Ecto neural progenitor cell (in vitro differentiated cells): ENCODE measurements at regions not wholly inside any gene's neighbourhood (a gene's known extent, or its start where the extent isn't known, plus 50 kb on each side); places are given as distances from the start of the nearest gene placed in this dataset.

Experiments
- DNase-seq: peaks from one replicate; pipeline ENCODE4 v3.0.0-alpha.2; 2018; ENCODE audit warnings: low spot score

DNA sequence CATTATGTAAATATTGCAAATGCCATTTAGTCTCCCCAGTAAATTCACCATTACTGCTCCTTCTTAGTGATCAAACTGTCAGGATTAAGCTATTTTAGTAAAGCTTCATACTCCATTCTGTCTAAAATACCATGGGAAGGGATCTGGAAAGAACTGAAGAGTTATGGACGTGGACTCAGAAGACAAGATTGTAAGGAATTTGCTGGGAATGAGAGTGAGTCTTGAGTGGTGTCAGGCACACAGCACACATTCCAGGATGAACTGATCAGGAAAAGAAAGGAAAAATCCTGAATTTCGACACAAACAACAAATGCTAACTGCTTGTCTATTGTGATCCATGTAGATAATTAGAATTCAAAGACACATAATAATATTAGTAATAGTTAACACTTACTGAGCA is 311.0 kb downstream of the CENPC start:
- DNase-seq, result no peak

DNA sequence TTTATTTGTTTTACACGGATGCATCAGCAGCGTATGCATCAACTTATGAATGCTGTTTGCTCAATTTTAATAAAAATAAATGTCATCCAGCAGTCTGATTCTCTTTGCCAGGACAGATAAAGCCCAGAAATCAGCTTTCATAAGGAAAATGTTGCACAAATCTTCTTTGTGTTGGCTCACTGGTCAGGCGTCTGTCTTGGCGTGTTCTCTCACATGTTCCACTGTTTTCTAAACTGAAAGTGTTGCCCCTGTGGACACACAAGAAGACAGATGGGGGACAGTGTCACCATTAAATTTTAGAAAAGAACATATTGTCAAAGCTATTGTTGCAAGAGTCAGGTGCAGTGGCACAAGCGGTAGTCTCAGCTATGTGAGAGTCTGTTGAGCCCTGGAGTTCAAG is 316.2 kb downstream of the CENPC start:
- DNase-seq, result no peak

DNA sequence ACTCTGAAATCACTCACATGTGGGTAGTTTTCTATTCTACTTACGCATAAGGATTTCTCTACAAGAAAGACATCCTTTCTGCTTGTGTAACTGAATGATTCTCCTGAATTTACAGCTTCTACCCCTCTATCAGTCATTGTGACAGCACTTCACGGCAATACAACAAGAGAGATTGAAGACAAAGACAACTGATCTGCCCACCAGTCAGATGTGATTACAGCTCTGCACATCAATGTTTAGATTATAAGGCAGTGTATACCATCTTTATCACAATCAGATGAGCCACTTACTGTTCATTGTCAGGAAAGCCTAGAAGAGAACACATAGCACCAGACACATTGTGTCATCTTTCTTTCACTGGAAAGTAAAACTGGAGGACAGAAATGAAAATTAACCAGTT is 324.4 kb downstream of the CENPC start:
- no peak for DNase-seq

DNA sequence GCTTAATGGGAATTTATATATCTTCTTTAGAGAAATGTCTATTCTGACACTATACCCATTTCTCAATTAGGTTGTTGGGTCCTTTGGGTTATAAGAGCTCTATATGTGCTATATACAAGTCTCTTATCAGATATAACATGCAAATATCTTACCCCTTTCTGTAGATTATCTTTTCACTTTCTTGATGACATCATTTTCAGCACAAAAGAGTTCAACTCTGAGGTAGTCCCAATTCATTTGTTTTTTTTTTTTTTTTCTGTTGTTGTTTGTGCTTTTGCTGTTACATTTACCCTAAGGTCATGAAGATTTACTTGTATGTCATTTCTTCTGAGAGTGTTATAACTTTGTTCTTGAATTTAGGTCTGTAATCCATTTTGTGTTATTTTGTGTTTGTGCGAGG is 326.4 kb downstream of the CENPC start:
- no peak for DNase-seq

DNA sequence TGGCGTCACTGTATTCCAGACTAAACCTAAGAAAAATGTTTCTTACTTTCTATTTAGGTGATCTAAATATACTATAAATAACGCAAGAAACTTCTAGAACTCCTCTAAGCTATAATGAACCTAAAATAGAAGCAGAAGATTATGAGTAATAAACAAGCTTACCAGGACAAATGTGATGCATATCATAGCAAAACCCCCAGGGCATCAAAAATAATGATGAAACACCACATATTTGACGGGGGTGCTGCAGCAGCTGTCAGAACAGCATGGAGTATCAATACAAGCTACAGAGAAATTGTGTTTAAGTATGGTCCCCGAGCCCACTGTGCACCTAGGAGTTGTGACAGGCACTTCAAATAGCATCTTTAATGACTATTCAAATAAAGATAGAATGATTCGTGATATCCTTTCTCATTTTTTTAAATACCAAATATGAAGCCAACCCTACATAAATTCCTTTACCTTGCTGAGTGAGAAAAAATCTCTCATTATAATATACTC is 337.3 kb downstream of the CENPC start:
- no peak for DNase-seq

DNA sequence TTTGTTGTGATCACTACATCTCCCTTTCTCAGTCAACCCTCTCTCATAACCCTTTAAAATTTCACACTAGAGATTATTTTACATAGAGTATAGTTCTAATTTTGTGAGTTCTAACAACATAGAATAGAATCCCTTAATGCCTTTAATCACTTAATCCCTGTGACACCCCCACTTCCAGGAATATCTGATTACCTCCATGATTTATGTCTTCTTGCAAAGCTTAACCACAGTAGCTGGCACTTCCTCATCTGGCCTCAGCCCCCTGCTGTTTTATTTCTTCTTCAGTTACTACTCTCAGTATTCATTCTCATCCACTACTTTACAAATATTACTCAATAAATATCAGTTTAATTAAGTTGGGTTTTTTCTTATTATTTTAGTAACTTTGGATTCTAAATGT is 340.9 kb downstream of the CENPC start:
- no peak for DNase-seq

DNA sequence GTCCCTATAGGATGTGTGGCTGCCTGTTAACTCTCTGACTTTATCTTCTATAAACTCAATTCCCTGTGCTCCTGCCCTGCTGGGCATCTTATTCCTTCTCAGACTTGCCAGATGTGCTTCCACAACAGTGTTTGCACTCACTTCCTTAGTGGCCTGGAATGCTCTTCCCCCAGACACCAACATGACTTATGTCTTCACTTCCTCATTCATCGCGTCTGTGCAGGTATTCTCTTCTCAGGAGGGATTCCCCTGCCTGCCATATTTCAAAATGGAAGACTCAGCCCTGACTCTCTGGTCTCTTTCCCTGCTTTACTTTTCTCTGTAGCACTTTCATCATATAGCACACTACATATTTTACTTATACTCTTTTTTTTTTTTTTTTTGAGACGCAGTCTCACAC is 344.0 kb downstream of the CENPC start:
- DNase-seq, result no peak

DNA sequence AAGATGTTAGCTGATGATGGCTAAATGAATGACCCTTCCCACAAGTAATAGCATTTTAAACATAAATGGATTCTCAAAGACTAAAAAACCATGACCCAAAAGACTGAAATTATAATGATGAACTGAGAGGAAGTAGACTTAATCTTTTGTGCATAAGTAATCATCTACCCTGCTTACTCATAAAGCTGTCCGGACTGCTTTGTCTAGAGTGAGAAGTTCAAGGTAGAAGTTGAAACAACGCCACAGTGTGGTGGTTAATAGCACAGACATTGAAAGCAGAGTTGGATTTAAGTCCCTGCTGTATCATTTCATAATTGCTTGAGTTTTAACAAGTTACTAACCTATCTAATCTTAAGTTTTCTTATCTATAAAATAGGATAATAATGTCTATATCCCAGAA is 346.6 kb downstream of the CENPC start:
- no peak for DNase-seq

DNA sequence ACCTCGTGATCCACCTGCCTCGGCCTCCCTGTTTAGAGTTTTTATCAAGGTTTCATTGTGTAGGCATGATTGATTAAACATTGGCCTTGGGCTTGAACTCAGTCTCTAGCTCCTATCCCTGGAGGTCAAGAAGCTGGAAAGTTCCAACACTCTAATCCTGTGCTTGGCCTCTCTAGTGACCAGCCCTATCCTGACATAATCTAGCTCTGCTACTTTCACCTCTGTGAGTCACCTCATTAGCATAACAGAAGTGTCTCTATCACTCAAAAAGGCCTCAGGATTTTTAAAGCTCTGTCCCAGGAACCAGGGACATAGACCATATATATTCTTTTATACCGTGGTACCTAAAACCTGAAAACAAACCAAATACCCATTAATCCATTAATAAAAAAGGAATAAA is 377.5 kb downstream of the CENPC start:
- no peak for DNase-seq

DNA sequence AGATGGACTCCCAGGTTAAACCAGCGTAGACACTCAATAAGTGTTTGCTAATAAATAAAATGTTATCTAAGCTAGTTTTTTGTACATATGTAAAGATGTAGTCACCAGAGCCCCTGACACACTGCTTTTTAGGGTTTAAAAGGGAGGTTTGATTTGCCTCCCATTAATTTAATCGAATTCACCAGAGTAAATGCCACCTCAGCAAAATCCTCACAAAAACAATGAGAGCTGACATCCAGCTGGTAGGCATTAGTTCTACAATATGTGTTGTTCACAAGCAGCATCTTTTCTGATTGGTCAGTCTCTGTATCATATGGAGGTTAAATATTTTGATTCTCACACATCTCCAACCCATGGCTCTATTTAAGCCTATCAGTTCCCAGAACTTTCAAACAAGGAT is 382.6 kb downstream of the CENPC start:
- no peak for DNase-seq

DNA sequence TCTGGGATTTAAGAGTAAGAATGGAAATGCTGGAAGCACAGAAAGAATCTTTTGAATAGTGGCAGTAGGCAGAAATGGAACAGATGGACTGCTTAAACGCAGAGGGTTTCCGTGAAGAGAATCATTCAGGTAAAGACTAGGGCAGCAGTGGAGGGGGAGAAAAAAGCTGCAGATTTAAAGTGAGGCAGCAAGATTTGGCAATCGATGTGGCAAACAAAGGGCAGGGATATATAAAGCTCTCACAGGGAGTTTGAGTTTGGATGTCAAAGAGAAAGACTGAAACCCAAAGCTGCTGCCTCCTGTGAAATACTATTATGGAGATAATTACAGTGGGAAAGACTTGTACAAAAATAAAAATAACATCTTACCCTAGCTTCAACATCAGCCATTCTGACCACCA is 384.0 kb downstream of the CENPC start:
- DNase-seq, result no peak

DNA sequence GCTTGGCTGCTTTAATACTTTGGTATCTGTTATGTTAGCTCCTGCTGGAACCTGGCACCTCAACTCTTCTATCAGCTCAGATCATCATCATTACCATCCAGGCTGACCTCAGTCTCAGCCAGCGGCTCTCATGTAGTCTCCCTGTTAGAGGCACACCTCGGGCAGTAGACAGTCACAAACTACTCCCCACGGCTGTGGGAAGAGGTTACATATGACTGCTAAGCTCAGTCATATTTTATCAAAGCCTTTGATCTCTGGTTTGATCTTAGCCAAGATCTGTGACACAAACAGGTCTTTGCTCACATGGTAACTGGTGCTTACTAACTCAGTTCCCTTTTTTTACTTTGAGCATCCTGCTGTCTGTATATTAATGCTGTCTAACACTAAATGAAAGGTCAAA is 384.9 kb downstream of the CENPC start:
- DNase-seq, result no peak

DNA sequence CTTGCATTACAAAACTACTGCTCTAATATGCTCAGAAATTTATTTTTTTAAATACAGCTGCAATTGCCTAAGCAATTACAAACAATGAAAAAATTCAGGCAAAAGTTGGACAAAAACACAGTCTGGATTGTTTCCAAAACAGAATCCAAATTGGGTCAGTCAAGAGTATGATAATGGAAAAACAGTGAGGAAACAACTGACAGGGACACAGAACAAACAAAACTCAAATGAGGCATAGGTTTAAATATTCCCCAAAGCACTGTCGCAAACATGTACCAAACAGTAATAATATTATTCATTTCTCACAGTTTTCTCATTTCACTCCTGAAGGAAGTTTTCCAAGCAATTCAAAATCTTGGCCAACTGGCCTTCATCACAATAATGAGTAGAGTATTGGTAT is 386.6 kb downstream of the CENPC start:
- DNase-seq, result no peak

DNA sequence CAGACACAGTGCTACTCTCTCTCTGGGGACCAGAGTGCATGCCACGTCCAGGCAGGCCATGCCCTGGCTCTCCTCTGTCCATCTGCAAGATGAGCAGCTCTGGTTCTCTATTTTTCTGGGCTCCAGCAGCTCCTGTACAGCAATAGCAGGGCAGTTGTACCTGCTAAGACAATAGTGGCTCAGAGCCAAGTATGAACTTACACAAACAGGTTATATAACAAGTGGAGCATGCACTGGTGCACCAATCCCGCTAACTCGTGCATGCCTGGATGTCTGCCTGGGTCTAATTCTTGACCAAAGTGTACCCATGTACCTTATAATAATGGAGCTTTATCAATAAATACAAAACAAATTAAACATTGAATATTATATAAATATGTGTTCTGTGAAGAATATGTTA is 392.3 kb downstream of the CENPC start:
- DNase-seq, result no peak

DNA sequence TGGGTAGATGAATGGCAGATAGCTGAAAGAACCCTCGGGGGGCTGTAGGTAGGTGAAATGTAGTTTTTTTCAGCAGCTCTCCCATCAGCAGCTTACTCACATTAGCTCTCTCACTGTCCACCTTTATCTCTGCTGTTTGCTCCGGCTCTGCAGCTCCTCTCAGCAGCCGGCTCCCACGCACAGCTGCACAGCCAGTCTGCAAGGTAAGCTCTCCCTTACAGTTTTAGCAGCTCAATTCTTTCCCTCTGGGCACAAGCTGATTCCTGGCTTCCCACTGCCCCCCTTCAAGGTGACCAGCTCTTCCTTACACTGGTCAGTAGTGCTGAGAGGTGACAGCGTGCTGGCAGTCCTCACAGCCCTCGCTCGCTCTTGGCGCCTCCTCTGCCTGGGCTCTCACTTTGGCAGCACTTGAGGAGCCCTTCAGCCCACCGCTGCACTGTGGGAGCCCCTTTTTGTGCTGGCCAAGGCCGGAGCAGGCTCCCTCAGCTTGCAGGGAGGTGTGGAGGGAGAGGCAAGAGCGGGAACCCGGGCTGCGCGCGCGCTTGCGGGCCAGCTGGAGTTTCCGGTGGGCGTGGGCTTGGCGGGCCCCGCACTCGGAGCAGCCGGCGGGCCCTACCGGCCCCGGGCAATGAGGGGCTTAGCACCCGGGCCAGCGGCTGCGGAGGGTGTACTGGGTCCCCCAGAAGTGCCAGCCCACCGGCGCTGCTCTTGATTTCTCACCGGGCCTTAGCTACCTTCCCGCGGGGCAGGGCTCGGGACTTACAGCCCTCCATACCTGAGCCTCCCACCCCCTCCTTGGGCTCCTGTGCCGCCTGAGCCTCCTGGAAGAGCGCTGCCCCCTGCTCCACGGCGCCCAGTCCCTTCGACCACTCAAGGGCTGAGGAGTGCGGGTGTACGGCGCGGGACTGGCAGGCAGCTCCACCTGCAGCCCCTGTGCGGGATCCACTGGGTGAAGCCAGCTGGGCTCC is 393.6 kb downstream of the CENPC start:
- no peak for DNase-seq

DNA sequence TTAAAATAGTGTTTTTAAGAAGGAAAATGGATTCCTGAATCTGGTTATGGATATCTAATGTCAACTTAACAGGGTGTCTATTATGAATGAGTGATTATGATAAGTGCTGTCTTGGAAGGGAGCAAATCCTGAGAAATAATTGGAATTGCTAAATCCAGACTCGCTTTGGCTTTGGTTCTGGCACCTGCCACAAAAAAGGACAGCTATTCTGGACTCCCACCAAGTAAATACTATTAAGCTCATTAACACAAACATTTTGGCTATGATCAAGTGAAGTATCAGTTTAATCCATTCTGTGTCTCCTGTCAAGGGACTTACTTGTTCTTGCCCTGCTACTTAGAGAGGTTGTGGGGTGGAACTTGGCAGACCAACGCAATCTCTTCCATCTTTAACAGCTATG is 403.7 kb downstream of the CENPC start:
- no peak for DNase-seq

DNA sequence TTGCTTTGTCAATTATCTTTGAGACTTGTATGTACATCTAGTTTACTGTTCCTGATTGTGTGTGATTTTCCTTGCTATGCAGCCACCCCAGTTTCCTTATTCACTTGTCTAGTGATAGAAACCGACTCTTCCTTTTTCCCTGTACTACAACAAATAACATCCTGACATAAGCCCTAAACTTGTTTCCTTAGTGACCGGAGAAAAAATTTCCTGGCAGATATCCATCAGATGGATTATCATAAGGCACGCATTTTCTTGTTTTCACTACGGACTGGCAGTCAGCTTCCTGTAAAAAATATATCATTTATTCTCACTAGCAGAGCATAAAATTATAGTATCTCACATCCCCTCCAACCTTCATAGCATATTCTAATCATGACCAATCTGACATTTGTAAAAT is 410.7 kb downstream of the CENPC start:
- no peak for DNase-seq

DNA sequence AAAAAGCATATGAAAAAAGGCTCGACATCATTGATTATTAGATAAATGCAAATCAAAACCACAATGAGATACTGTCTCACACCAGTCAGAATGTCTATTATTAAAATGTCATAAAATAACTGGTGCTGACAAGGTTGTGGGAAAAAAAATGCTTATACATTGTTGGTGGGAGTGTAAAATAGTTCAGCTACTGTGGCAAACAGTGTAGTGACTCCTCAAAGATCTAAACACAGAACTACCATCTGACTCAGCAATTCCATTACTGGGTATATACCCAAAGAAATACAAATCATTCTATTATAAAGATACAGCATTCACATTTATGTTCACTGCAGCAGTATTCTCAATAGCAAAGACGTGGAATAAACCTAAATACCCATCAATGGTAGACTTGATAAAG is 412.1 kb downstream of the CENPC start:
- no peak for DNase-seq

DNA sequence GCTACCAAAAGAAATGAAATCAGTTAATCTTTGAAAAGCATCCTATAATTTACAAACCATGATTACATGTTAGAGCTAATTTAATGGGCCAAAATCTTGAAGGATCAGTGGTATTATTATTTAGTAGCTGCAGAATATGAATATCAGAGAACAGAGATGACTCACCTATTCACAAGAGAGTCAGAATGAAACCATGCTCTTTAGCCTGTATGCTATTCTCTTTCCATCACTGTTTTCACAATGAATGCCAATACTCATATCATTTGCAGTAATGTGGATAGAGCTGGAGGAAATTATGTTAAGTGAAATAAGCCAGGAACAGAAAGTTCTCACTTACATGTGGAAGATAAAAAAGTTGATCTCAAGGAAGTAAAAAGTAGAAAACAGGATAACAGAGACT is 414.1 kb downstream of the CENPC start:
- DNase-seq, result no peak

DNA sequence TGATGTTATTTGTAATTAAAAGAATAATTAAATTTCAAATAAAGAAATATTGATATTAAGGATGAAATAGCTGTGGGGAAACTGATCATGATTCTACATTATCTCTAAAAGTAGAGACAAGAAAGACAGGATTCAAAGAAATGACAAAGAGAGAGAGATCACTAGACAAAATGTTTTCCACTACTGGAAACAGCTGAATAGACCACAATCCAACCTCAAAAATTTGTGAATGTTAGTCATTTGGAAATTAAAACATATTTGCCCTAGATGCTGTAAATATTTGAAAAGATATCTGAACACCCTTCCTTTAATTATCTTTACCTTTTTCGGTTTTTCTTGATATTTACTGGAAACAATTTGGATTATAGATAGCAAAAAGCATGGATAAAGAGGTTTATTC is 414.9 kb downstream of the CENPC start:
- DNase-seq, result no peak

DNA sequence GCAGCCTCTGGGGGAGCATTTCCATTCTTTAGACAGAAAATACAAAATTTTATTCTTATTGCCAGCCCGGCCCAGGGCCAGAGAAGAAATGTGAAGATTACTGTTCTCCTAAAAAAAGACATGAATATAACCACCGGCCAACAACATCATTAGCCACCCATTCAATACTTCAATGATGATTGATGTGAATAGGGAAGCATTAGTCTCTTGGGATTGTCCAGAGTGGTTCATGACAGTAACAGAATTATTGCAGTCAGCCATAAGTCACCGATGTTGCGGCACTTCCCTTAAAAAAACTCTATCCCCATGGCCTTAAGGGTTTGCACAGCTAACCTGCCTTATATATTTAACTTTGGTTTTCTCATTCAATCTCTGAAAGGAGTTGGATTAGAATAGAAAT is 418.7 kb downstream of the CENPC start:
- no peak for DNase-seq

DNA sequence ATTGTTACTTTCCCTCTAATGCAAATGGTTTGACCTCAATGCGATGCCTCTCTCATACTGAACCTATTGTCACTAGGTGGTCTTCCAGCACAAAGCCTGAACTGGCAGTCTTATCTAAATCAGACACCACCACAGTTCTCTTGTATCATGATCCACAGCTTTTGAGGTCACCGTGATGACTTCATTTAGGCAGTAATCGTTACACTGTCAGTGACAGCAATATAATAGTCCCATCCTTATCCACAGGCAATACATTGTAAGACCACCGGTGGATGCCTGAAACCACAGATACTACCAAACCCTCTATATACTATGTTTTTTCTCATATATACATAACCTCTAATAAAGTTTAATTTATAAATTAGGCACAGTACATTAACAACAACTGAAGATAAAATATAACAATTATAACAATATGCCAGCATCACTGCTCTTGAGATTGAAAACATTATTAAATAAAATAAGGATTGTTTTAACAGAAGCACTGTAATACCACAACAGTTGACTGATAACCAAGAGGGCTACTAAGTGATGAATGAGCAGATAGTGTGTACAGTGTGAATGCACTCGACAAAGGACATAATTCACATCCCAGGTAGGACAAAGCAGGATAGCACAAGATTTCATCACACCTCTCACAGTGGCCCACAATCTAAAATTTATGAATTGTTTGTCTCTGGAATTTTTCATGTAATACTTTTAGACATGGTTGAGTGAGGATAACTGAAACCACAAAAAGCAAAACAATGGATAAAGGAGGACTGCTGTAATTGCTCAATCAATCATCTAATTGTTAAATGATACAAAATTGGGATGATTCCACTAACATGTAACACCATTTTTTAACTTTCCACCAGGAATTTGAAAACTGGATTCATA is 419.4 kb downstream of the CENPC start:
- DNase-seq, result no peak

DNA sequence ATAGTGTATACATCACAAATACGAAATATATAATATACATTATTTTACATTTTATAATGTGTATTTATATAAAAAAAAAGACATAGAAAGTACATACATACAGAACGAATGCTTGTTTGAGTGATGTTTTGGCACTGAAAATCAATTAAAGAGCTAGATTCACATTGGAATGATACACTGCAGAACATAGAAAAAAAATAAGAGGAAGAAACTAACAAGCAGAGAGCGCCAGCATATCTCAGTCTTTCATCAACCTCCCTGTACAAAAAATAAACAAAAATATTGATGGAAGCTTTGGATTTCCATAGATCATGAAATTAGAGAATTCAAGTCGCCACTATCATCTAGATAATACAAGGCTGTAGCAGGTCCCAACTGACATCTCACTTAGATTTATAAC is 420.6 kb downstream of the CENPC start:
- DNase-seq, result no peak
